DMS79 (cell line): ENCODE measurements at regions not wholly inside any gene's neighbourhood (a gene's known extent, or its start where the extent isn't known, plus 50 kb on each side); places are given as distances from the start of the nearest gene placed in this dataset.

Experiments used
- DNase-seq: peaks from one replicate; lab custom pipeline; 2025; lab: John Stamatoyannopoulos, UW

DNA sequence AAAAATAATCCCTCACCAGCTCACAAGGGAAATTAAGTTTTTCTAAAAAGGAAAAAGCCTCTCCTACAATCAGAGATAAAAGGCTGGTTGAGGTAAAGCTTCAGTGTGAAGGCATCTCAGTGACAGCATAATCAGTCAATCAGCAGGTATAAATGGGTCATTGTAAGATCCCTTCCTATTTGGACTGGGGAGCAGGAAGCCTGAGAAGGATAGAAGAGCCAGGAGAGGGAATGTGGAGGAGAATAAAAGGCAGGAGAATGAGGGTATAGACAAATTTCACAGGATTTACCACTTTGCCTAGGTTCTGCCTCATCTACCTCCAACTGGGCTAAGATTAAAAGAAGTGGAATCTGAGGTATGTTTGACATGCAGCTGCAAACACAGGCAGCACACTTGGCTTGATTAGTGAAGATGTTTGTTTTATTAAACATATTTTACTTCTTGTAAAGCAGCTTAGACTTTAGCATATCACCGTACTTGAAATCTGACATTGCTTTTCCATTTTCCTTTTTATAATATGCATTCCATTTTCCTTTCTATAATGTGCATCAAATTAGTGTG, 479.1 kb upstream of the USP15 start:
- DNase-seq: no peak

DNA sequence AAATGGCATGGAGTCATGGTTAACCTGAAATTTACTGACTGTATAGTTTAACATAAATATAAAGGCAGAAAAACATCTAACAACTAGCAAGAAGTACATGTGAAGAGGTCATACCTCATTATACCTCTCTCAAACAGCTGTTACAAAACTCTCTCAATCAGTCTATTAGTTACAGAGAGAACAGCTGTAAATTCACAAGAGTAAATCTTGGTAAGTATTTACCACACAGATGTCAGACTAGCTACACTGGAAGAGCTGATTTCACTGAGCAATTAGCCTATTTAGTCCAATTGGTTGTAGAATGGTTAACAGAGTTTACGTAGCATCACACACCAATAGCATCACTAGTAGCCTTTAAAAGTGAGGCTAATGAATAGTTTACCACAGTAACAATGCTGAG, 463.4 kb upstream of the USP15 start:
- DNase-seq: no peak

DNA sequence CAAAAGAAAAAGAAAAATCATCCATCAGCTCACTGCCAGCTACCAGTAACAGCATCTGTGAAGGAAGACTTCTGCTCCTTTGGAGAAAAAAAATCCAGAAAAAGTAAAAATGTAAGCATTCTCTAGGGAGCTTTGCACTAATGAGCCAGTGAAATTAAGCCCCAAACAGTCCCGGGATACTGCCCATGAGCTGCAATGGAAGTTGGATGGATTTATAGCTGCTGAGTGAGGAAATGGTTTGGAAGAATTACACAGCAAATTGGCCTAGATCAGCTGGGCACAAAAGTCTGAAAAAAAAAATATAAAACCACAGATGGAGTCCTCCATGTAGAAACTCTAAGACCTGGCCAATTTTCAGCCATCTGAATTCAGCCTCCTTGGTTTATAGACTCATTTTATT, 462.9 kb upstream of the USP15 start:
- no peak for DNase-seq

DNA sequence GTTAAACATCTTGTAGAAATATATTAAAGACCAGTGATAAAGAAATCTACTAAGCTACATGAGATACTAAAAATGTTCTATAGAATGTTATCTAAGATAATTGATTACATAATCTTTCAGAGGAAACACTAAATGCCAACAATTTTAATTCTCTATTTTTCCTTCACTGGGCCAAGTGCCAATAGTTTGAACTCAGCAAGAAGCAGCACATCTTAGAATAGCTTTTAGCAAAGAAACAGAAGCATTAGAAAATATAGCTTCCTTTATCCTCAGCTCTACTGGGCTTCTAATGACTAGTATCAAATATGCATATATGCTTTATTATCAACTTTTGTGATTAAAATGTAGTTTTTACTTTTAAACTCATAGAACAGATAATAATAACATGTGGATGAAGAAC, 461.4 kb upstream of the USP15 start:
- no peak for DNase-seq

DNA sequence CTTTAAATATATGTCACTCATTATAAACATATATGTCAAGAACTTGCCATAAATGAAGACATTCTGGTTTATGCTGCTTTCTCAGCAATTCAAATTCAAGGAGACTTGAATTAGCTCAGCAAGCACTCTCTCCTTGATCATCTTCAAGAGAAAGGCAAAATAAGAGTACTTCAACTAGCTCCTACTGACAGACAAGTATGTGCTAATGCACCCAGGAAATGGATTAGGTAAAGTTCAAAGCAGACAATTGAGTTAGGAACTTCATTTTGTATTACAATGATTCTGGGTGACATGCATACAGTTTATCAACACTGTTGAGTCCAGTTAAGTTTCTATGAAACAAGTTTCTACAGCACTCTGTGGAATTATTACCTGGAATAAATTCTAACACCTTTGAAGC, 455.9 kb upstream of the USP15 start:
- no peak for DNase-seq

DNA sequence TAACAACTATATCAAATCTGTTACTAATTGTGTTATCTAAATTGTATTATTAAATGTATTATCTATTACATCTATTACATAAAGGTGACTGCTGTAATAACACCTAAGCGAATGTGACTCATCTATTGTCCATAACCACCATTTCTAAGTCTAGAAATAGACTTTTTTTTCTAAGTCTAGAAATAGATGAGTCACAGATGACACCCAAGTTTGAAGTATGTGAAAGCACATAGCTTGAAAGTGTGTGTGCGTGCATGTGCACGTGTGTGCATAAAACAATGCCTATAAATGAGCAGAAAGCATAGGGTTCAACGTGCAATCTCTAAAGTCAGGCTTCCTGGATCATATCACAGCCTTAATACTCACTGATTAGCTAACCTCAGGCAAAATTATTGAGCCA, 451.3 kb upstream of the USP15 start:
- DNase-seq: no peak

DNA sequence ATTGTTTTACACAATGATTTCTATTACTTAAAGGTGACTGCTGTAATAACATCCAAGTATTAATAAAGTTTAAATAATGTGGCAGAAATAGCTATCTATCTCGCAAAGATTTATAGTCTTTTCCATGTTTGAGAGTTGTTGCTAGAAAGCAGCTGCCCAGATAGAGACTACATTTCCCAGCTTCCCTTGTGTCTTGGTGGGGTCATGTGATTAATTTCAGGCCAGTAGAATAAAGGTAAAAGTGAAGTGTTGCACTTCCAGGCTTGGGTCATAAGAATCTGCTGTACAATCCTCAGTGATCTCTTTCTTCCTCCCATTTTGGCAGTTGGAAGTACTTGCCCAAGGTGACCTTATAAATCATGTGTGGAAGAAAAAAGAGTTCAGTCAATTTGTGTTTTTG, 449.7 kb upstream of the USP15 start:
- DNase-seq: no peak

DNA sequence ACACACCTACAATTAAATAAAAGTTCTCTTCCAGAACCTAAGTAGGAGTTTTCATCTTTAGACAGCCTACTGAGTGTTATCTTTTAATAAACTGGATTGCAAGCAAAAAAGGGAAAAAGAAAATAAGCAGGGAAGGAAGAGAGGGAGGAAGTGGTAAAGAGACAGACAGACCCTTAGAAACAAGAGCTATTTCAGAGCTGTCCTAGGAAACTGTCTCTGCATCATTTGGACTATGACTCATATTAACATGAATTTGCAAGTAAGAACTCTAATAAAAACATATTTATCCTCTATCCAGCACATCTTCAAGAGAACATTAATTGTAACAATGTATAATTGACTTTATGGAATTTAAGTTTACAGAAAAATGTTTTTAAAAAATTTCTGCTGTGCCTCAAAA, 438.8 kb upstream of the USP15 start:
- no peak for DNase-seq

DNA sequence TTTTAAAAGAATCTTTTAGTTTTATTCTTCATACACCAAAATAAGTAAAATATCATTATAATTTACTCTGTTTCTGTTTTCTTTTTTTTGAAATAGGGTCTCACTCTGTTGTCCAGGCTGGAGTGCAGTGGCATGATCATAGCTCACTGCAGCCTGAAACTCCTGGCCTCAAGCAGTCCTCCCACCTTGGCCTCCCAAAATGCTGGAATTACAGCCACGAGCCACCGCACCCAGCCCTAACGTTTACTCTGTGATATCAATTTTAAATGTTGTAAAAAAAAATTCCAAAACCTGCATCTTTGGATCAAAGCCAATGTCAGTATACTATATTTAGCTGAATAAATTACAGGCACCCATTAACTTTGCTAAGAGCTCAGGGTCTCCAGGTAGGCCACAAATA, 437.1 kb upstream of the USP15 start:
- DNase-seq: no peak

DNA sequence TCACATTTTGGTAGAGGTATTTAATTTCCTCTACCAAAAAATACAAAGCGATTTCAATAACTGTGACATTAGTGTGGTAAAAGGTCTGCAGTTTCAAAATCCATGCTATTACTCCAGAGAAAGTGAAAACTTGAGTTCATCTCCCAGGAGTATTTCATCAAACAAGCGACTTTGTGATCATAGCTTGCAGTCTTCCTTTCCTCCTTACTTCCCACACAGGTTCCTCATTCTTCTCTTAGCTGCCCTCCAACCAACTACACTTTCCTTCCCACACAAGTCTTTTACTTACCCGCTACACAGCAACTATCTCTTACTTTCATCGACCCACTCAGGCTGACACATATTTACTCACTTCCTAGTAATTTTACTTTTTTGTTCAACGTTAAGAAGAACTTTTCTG, 413.4 kb upstream of the USP15 start:
- DNase-seq: no peak

DNA sequence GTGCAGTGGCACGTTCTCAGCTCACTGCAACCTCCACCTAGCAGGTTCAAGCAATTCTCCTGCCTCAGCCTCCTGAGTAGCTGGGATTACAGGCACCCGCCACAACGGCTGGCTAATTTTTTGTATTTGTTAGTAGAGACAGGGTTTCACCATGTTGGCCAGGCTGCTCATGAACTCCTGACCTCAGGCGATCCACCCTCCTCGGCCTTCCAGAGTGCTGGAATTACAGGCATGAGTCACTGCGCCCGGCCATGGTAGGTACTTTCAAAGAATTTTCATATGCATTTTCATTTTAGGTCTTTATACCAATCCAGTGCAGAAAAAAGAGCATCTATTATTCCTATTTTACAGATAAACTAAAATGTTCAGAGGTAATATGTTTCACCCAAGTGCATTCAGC, 411.3 kb upstream of the USP15 start:
- DNase-seq: no peak

DNA sequence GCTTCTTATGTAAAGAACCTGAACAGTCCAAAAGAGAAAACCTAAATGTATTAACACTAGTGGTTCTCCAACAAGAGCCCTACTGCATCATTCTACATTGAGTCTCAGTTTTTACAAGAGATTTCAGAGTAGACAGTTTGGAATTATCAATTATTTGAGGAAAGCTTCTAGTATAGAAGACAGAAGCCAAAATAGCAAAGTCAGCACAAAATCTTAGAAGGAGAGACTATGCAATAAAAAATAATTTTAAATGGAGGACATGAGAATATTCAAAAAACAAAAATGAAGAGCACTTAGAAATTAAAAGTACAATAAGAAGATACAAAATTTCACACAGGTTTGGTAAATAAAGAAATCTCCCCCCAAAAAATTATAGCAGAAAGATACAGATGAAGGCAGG, 406.3 kb upstream of the USP15 start:
- no peak for DNase-seq

DNA sequence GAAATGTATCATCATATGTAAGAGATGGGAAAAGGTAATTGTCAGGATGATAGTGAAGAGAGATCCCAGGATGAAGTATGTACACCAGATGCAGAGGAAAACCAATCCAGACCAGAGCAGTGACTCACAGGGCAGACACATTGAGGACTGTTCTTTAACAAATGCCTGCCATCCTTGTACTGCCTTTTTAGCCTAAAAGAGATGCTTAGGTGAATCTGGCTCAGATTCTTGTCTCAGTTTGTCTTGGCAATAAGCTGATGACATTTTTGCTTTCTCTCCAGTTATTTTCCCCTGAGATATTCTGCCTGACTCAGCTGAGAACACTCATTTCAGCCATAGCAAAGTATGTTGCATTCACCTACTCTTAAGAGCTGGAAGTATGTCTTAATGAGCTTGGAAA, 405.3 kb upstream of the USP15 start:
- no peak for DNase-seq

DNA sequence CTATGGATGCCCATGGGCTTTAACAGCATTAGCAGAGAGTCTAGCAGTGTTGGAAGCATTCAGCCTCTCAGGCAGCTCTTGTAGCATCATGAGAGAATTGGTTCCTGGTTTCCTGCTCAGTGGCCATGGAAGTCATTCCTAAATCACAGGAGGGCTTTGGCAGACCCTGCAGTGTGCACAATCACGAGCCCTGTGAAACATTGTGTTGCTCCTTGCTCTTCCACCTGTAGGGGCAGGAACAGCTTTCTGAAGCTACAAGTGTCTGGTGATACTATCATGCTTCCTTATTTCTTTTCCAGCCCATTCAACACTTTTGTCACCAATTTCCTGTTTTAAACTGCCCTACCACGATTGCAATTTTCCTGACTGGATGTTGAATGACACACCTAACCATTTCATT, 402.2 kb upstream of the USP15 start:
- DNase-seq: no peak

DNA sequence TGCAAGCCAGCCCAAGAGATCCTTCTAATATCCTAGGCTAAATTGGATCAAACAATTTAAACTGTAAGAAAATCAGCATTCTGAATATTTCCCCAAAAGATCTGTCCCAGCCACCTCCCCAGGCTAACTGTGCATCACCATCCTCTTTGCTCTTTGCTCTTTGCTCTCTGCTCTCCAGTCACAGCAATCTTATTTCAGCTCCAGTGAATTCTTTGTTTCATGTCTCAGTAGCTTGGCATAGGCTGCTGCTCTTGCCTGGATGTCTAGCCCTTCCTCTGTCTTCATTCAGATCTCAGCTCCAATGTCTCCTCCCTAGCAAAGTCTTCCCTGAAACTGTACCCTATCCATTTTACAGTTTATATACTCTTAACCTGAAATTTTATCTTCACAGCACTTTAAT, 399.8 kb upstream of the USP15 start:
- DNase-seq: no peak

DNA sequence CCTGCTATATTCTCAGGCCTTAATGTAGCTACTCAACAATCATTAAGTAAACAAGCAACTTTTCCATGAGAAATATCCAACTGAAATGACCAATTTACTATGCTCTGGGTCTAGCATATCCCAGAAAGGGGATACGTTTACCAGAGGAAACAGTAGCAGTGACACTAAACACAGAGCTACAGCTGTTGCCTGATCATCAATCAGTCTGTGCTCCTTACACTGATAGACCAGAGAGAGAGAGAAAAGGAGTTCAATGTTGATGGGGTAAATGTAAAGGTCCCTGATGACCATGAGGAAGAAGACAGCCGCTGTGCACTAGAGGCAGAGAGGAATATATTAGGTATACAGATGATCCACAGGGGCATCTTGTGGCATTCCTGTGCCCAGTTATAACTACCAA, 397.2 kb upstream of the USP15 start:
- DNase-seq: no peak

DNA sequence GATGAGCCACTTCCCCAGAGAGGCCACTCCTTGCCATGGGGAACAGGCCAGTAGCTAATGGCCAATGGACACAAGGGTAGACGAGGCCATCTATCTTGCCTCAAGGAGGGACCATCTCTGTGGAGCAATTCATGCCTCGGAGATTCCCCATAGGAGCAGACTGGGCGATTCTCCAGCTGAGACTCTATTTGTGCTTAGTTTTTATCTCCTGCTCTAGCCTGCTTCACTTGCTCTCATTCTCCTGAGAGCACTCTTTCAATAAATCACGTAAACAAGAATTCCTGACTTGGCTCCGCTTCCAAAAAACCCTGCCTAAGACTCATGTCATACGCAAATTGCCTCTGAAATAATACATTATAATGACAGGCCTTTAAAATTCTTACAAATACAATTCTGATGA, 396.4 kb upstream of the USP15 start:
- no peak for DNase-seq

DNA sequence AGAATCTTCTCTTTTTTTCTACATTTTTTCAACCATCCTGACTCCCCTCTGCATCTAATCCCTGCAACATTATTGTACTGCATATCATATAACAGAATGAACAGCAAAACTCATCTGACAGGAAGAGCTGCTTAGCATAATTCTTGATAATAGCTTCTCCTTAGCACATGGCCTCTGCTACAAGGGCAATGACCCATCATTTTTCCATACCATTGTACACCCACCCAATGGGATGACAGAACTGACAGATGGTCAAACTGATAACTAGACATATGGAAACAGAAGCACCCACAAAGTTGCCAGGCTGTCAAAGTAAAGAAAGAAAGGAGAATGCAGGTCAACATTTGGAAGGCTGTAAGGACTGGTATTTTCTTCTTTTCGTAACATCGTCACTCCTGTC, 390.4 kb upstream of the USP15 start:
- DNase-seq: no peak

DNA sequence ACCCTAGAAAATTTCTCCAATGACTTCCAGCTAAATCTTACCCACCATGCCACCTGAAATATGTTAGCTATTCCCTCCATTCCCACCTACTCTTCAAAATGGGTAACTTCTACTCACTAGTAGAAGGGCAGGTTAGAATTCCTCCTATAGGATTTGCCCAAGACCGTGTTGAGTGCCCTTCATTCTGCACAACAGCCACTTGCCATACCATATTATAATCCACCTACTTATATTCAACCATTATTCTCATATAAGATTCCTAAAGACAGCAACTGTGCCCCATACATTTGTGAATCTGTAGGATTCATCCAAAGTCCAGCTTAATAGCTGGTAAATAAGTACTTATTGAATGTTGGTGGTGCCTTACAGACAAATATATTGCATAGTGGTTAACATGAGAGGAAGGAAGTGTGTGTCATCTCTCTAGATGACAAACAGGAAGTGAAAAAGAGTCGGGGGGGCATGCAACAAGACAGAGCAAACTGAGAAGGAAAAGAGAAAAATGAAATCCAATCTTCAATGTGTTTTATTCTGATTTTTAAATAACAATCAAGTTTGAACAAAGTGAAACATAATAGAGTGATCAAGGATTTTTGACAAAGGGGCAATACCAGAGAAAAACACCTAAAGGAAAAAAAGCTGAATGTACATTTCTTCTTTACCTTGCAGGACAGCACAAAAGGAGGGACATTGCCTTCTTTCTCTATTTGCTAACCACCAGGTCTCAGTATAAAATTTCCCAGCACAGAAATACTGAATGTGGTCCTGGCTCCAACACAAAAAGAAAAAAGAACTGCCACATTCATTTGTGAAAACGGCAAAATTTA, 389.3 kb upstream of the USP15 start:
- DNase-seq: no peak

DNA sequence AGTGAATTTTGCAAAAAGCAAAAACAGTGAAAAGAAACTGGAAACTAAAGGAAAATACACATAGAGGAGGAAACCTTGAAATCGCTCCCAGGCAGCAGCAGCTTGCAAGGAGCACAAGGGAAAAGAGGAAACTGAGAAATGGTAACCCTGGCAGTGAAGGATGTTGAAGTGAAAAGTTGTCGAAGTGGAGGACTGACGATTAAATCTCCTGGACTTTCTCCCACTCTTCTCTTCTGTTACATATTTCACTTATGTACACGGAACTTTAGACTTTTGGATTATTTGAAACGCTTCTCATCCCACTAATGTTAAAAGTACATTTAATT, 388.8 kb upstream of the USP15 start:
- no peak for DNase-seq

DNA sequence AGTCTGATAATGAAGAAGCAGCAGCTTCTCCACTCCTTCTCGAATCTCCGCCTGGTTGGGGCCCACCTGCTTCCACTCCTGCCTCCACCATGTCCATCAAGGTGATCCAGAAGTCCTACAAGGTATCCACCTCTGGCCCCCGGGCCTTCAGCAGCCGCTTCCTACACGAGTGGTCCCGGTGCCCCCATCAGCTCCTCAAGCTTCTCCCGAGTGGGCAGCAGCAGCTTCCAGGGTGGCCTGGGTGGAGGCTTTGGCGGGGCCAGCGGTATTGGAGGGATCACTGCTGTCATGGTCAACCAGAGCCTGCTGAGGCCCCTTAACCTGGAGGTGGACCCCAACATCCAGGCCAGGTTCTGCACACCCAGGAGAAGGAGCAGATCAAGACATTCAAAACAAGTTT, 381.0 kb upstream of the USP15 start:
- DNase-seq: no peak

DNA sequence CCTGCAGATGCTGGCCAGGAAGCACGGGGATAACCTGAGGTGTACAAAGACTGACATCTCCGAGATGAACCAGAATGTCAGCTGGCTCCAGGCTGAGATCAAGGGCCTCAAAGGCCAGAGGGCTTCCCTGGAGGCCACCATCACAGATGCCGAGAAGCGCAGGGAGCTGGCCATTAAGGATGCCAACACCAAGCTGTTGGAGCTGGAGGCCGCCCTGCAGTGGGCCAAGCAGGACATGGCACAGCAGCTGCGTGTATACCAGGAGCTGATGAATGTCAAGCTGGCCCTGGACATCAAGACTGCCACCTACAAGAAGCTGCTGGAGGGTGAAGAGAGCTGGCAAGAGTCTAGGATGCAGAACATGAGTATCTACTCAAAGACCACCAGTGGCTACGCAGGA, 380.0 kb upstream of the USP15 start:
- no peak for DNase-seq

DNA sequence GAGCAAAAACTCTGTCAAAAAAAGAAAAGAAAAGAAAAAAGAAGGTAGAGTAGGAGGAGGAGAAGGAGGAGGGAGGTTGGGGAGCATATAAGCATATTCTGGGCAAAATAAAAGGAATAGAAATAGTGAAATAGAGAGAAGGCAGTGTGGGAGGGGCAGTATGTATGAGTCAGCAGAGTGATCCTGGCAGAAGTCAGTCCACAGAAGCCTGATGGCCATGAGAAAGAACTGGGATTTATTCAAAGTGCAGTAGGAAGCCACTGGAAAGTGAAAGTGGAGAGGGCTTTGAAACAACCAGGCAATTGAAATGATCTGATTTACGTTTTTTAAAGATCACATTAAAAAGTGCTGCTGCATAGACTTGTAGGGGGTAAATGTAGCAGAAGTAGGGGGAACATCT, 368.6 kb upstream of the USP15 start:
- no peak for DNase-seq

DNA sequence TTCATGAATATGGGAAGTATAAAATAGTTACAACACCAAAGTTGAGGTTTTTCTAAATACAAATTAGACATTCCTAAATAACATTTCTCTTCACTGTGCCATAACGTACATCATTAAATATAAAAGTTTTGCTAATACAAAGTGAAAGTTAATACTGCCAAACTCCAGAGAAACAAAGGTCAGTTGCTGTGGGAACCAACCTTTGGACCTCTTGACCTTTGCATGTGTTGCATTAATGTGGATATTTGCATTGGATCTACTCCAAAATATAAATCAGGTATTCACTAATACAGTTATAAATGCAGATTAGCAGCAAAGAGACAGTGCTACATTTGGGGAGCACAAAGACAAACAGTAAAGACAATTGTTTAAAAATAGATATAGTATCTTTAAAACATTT, 366.0 kb upstream of the USP15 start:
- DNase-seq: no peak
